IPS-NIHi7 (cell line): ENCODE measurements at regions not wholly inside any gene's neighbourhood (a gene's known extent, or its start where the extent isn't known, plus 50 kb on each side); places are given as distances from the start of the nearest gene placed in this dataset.
"Not testable (repeated sequence)": the region's sequence is repeated elsewhere in the genome, so short reads cannot be mapped to it uniquely, and the experiment has no call there.

Experiments used
- DNase-seq: peaks from one replicate; pipeline ENCODE4 v3.0.0; 2012; ENCODE audit warnings: mixed read lengths; ENCODE audit errors: extremely low spot score

GRCh38 chr4:49323573-49323940 lies 337.5 kb downstream of the CWH43 start:
- DNase-seq, result not testable (repeated sequence)
